Endothelial cell of umbilical vein (primary cell): ENCODE measurements at regions not wholly inside any gene's neighbourhood (a gene's known extent, or its start where the extent isn't known, plus 50 kb on each side); places are given as distances from the start of the nearest gene placed in this dataset.
A peak's percentile ranks its signal among the peaks of the same experiment; 100 is the strongest.

ENCODE experiments used
- BruUV-seq: library from RNA; stranded (reverse); fragments of 400-500 nt; replicated peaks from 2 replicates; lab custom pipeline; 2021; lab: Mats Ljungman, UMichigan
- CTCF ChIA-PET: fragments of 300-600, 350-600 bp; sonication (Branson Sonifier 250); formaldehyde crosslinking; loops from one replicate; lab custom pipeline; 2021; ENCODE audit warnings: antibody characterized with exemption, inconsistent platforms; lab: Charles Lee
- POLR2A ChIA-PET: fragments of 300-600, 350-600 bp; sonication (Branson Sonifier 250); formaldehyde crosslinking; loops from one replicate; lab custom pipeline; 2021; ENCODE audit warnings: antibody characterized with exemption, inconsistent platforms; lab: Charles Lee
- DNase-seq: peaks from one replicate; pipeline ENCODE4 v3.0.0-alpha.2; 2011; ENCODE audit warnings: low read depth, low spot score
- FAIRE-seq: peaks from 2 replicates; lab custom pipeline; 2011; peaks lifted over from hg19 to GRCh38; lab: Jason Lieb, UNC
- H2AFZ ChIP-seq: 2 replicates; pipeline ENCODE4 v1.6.0; 2012; ENCODE audit warnings: low read depth, low read length, control low read depth, inconsistent platforms
- H3K27ac ChIP-seq: 2 replicates; pipeline ENCODE4 v1.5.1; 2011; ENCODE audit warnings: low read depth, mild to moderate bottlenecking, control low read depth, low read length, moderate library complexity; ENCODE audit not compliant: insufficient read depth
- H3K27me3 ChIP-seq, 2 experiments: 2 replicates each; pipeline versions ENCODE4 v1.6.0 to v1.6.1; 2011; ENCODE audit warnings: low read length in 2 of 2, mixed read lengths in 1 of 2; ENCODE audit not compliant: control insufficient read depth in 2 of 2, insufficient read depth in 2 of 2
- H3K36me3 ChIP-seq, 2 experiments: 2 replicates in 1 of 2; 3 replicates in 1 of 2; pipeline ENCODE4 v1.5.1; 2011; ENCODE audit warnings: low read length in 2 of 2, mild to moderate bottlenecking in 1 of 2, moderate library complexity in 1 of 2; ENCODE audit not compliant: control insufficient read depth in 2 of 2, insufficient read depth in 2 of 2; ENCODE audit errors: extremely low read depth in 1 of 2
- H3K4me1 ChIP-seq: 3 replicates; pipeline ENCODE4 v1.5.1; 2011; ENCODE audit warnings: mild to moderate bottlenecking, low read length; ENCODE audit not compliant: control insufficient read depth, insufficient read depth; ENCODE audit errors: extremely low read depth
- H3K4me2 ChIP-seq: 2 replicates; pipeline ENCODE4 v1.6.1; 2011; ENCODE audit warnings: low read length, control low read depth, mixed read lengths; ENCODE audit not compliant: insufficient read depth
- H3K4me3 ChIP-seq, 3 experiments: fragments of 200-600 bp in 1 of 3; sonication (generic), shearing (Covaris generic) in 1 of 3; replicated peaks in 1 of 3; 2 replicates each; pipeline ENCODE4 v1.5.1; 2011 to 2016; ENCODE audit warnings: control low read depth in 3 of 3, low read length in 3 of 3, mild to moderate bottlenecking in 2 of 3, inconsistent platforms in 1 of 3, low read depth in 1 of 3, moderate library complexity in 1 of 3; ENCODE audit not compliant: insufficient read depth in 1 of 3
- H3K79me2 ChIP-seq: 2 replicates; pipeline ENCODE4 v1.6.0; 2012; ENCODE audit warnings: low read length, inconsistent platforms; ENCODE audit not compliant: control insufficient read depth, insufficient read depth
- H3K9ac ChIP-seq: replicated peaks from 2 replicates; pipeline ENCODE3; 2011; ENCODE audit warnings: low read length, control low read depth; ENCODE audit not compliant: insufficient read depth; ENCODE audit errors: extremely low read depth
- H3K9me1 ChIP-seq: replicated peaks from 3 replicates; pipeline ENCODE4 v1.6.0; 2011; ENCODE audit warnings: mild to moderate bottlenecking, low read length; ENCODE audit not compliant: control insufficient read depth, insufficient read depth; ENCODE audit errors: extremely low read depth
- H3K9me3 ChIP-seq: replicated peaks from 2 replicates; pipeline ENCODE4 v1.5.1; 2012; ENCODE audit warnings: low read length, inconsistent platforms; ENCODE audit not compliant: control insufficient read depth, insufficient read depth
- H4K20me1 ChIP-seq: replicated peaks from 2 replicates; pipeline ENCODE3; 2011; ENCODE audit warnings: mild to moderate bottlenecking, low read length; ENCODE audit not compliant: control insufficient read depth, insufficient read depth; ENCODE audit errors: extremely low read depth
- CTCF ChIP-seq, 2 donors: IDR thresholded peaks; 1 replicate in 1 of 2; 2 replicates in 1 of 2; pipeline ENCODE4 v1.5.1; 2011; ENCODE audit warnings: low read length in 2 of 2, mild to moderate bottlenecking in 2 of 2, moderate library complexity in 2 of 2, control low read depth in 1 of 2, inconsistent platforms in 1 of 2, low read depth in 1 of 2; ENCODE audit not compliant: insufficient read depth in 1 of 2; ENCODE audit errors: extremely low read depth in 1 of 2
- EZH2 ChIP-seq: IDR thresholded peaks from 2 replicates; pipeline ENCODE4 v1.6.1; 2012; ENCODE audit warnings: borderline replicate concordance, low read depth, mild to moderate bottlenecking, moderate library complexity, low read length, inconsistent platforms; ENCODE audit not compliant: severe bottlenecking
- FOS ChIP-seq: IDR thresholded peaks from 2 replicates; pipeline ENCODE4 v1.6.1; 2011; ENCODE audit warnings: mild to moderate bottlenecking, low read length, moderate library complexity, borderline replicate concordance; ENCODE audit not compliant: insufficient read depth
- GATA2 ChIP-seq: IDR thresholded peaks from 2 replicates; pipeline ENCODE4 v1.7.0; 2011; ENCODE audit warnings: low read depth, mild to moderate bottlenecking, moderate library complexity, mixed read lengths, low read length; ENCODE audit not compliant: insufficient read length, insufficient read depth
- JUN ChIP-seq: IDR thresholded peaks from 2 replicates; pipeline ENCODE4 v1.6.1; 2011; ENCODE audit warnings: borderline replicate concordance, low read depth; ENCODE audit not compliant: insufficient read length, insufficient read depth
- MAX ChIP-seq: IDR thresholded peaks from 2 replicates; pipeline ENCODE4 v1.6.1; 2011; ENCODE audit not compliant: insufficient read depth, insufficient read length
- MYC ChIP-seq: IDR thresholded peaks from one replicate; pipeline ENCODE4 v1.6.1; 2011; ENCODE audit warnings: mild to moderate bottlenecking, low read depth, low read length
- POLR2A ChIP-seq: IDR thresholded peaks from 2 replicates; pipeline ENCODE4 v1.6.1; 2012; ENCODE audit warnings: low read depth, mild to moderate bottlenecking, control low read depth, low read length
- POLR2AphosphoS5 ChIP-seq: IDR thresholded peaks from 2 replicates; pipeline ENCODE4 v1.6.1; 2012; ENCODE audit warnings: low read depth, mild to moderate bottlenecking, control low read depth, low read length, moderate library complexity; ENCODE audit not compliant: insufficient read depth
- dilution Hi-C: fragments of 300-500 bp; cut with MboI; formaldehyde crosslinking; loops from one replicate; pipeline ENCODE4 v1.15.0; 2019; ENCODE audit warnings: low sequenced_read_pairs; ENCODE audit not compliant: extremely low pct_ligation_motif_present
- intact Hi-C: fragments of 100-400 bp; cut with micrococcal nuclease; formaldehyde crosslinking; loops from one replicate; pipeline ENCODE4 v1.10.0; 2022

- H3K4me1 ChIP-seq = no peaks in the 10 kb centered on the region
- DNase-seq = peak; percentile 73
- ChIA-PET POLR2A (no interaction called here), CTCF (interaction anchor here (1.4 to 2.2 kb wide), 3 partner anchors 14 to 102 kb away, joined by 3 to 9 read pairs (median 4); no protein-coding TSS in a partner anchor)
- no peak overlapping the region for H3K27ac ChIP-seq
- H4K20me1 ChIP-seq = no peaks in the 10 kb centered on the region
- no peaks in the 10 kb centered on the region for H3K79me2 ChIP-seq
- dilution Hi-C loops = no loop called here
- no peak overlapping the region for H3K9ac ChIP-seq
- FAIRE-seq = no peak
- H3K4me2 ChIP-seq = no peak overlapping the region
- TF ChIP-seq POLR2A (no peak), MYC (no peak), CTCF (IDR thresholded peaks at IDR 0.05; ENCODE audit: extremely low read depth in 1 of 2, insufficient read depth in 1 of 2, low read depth in 1 of 2, low read length in 2 of 2) (no peak), MAX (no peak), POLR2AphosphoS5 (no peak), FOS (no peak), EZH2 (no peak), GATA2 (no peak), JUN (no peak)
- no peak overlapping the region for H3K4me3 ChIP-seq
- peaks cover 0 to 7% of the 10 kb centered on the region in 2 experiments for H3K27me3 ChIP-seq
- no peaks in the 10 kb centered on the region for H3K9me1 ChIP-seq
- H3K36me3 ChIP-seq = no peaks in the 10 kb centered on the region
- H2AFZ ChIP-seq = no peak overlapping the region
- no TSS peak for BruUV-seq
- intact Hi-C loops = no loop called here
- H3K9me3 ChIP-seq = no peaks in the 10 kb centered on the region
Observed at GRCh38 chr1:178650934-178651511, 74.0 kb upstream of the RALGPS2 start.
